ENCODE measurements at regions not wholly inside any gene's neighbourhood (a gene's known extent, or its start where the extent isn't known, plus 50 kb on each side); places are given as distances from the start of the nearest gene placed in this dataset.

DNA sequence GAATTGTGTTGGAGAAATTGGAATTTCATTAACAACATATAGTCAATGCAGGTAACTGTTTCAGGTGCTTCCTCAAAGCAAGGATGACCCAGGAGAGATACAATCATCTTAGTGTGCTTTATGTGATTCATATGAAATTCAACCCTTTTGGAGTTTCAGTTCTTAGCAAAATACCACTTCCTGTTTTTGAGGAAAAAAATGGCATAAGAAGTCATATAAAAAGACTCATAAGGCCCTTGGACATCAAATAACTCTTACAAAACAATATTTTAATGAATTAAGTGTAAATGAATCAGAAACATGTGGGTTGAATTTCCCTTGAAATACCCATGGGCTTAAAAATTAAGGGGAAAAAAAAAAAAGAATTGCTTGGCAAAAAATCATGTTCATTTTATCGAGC is 926.6 kb downstream of the LTN1 start:
- TF ChIP-seq EP300 (IDR thresholded peaks at IDR 0.05) (no peak), POLR2A (IDR thresholded peaks at IDR 0.05) (no peak), POLR2AphosphoS5 (IDR thresholded peaks at IDR 0.05) (no peak)
- TF ChIP-seq, protein P1, sequence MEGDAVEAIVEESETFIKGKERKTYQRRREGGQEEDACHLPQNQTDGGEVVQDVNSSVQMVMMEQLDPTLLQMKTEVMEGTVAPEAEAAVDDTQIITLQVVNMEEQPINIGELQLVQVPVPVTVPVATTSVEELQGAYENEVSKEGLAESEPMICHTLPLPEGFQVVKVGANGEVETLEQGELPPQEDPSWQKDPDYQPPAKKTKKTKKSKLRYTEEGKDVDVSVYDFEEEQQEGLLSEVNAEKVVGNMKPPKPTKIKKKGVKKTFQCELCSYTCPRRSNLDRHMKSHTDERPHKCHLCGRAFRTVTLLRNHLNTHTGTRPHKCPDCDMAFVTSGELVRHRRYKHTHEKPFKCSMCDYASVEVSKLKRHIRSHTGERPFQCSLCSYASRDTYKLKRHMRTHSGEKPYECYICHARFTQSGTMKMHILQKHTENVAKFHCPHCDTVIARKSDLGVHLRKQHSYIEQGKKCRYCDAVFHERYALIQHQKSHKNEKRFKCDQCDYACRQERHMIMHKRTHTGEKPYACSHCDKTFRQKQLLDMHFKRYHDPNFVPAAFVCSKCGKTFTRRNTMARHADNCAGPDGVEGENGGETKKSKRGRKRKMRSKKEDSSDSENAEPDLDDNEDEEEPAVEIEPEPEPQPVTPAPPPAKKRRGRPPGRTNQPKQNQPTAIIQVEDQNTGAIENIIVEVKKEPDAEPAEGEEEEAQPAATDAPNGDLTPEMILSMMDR (IDR thresholded peaks at IDR 0.05), result no peak
